ENCODE measurements at regions not wholly inside any gene's neighbourhood (a gene's known extent, or its start where the extent isn't known, plus 50 kb on each side); places are given as distances from the start of the nearest gene placed in this dataset.

GRCh38 chr14:71773898-71774481 is 158.2 kb upstream of the RGS6 start:
- BruUV-seq (replicated peaks): no TSS peak

GRCh38 chr14:71776471-71777360 is 155.5 kb upstream of the RGS6 start:
- Histone ChIP-seq H4K20me1 (replicated peaks; ENCODE audit: control insufficient read depth, extremely low read depth, insufficient read depth, low read length) (no peaks in the 10 kb centered on the region), H3K27ac (ENCODE audit: insufficient read depth, low read depth, low read length) (no peak overlapping the region), H3K36me3 (ENCODE audit: control insufficient read depth in 2 of 2, extremely low read depth in 1 of 2, insufficient read depth in 2 of 2, low read length in 2 of 2) (no peaks in the 10 kb centered on the region), H3K4me1 (ENCODE audit: control insufficient read depth, extremely low read depth, insufficient read depth, low read length) (peaks cover 20% of the 10 kb centered on the region), H3K9me3 (replicated peaks; ENCODE audit: control insufficient read depth, insufficient read depth, low read length) (no peaks in the 10 kb centered on the region), H3K27me3 (ENCODE audit: control insufficient read depth in 2 of 2, insufficient read depth in 2 of 2, low read length in 2 of 2) (peaks cover 0 to 2% of the 10 kb centered on the region in 2 experiments), H3K9ac (replicated peaks; ENCODE audit: extremely low read depth, insufficient read depth, low read length) (no peak overlapping the region), H3K4me2 (ENCODE audit: insufficient read depth, low read length) (no peak overlapping the region), H3K79me2 (ENCODE audit: control insufficient read depth, insufficient read depth, low read length) (no peaks in the 10 kb centered on the region), H3K9me1 (replicated peaks; ENCODE audit: control insufficient read depth, extremely low read depth, insufficient read depth, low read length) (no peaks in the 10 kb centered on the region), H2AFZ (ENCODE audit: low read depth, low read length) (peak overlapping the region; percentile 31), H3K4me3 (replicated peaks in 1 of 3; ENCODE audit: insufficient read depth in 1 of 3, low read depth in 1 of 3, low read length in 3 of 3) (no peak overlapping the region)
- ChIA-PET POLR2A (no interaction called here), CTCF (interaction anchor here (0.8 to 2.3 kb wide), 5 partner anchors 8 to 78 kb away, joined by 3 to 16 read pairs (median 4); no protein-coding TSS in a partner anchor)
- intact Hi-C loops (cut with micrococcal nuclease) (no loop called here), dilution Hi-C loops (cut with MboI; ENCODE audit: extremely low pct_ligation_motif_present, low sequenced_read_pairs) (no loop called here)
- no TSS peak for BruUV-seq (replicated peaks)
- DNase-seq (ENCODE audit: low read depth, low spot score) (peak; percentile 64), FAIRE-seq (peak; percentile 72)
- no peak for TF ChIP-seq MYC (IDR thresholded peaks at IDR 0.05; ENCODE audit: low read depth, low read length)
- no peak for TF ChIP-seq FOS (IDR thresholded peaks at IDR 0.05; ENCODE audit: borderline replicate concordance, insufficient read depth, low read length)
- no peak for TF ChIP-seq EZH2 (IDR thresholded peaks at IDR 0.05; ENCODE audit: borderline replicate concordance, low read depth, low read length, severe bottlenecking)
- TF ChIP-seq, protein P1, sequence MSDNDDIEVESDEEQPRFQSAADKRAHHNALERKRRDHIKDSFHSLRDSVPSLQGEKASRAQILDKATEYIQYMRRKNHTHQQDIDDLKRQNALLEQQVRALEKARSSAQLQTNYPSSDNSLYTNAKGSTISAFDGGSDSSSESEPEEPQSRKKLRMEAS (IDR thresholded peaks at IDR 0.05; ENCODE audit: insufficient read depth, insufficient read length): no peak
- no peak for TF ChIP-seq POLR2A (IDR thresholded peaks at IDR 0.05; ENCODE audit: low read depth, low read length)
- TF ChIP-seq CTCF (IDR thresholded peaks at IDR 0.05; ENCODE audit: extremely low read depth in 1 of 2, insufficient read depth in 1 of 2, low read depth in 1 of 2, low read length in 2 of 2): no peak
- TF ChIP-seq POLR2AphosphoS5 (IDR thresholded peaks at IDR 0.05; ENCODE audit: insufficient read depth, low read depth, low read length): no peak
- no peak for TF ChIP-seq JUN (IDR thresholded peaks at IDR 0.05; ENCODE audit: borderline replicate concordance, insufficient read depth, insufficient read length, low read depth)
- no peak for TF ChIP-seq GATA2 (IDR thresholded peaks at IDR 0.05; ENCODE audit: insufficient read depth, insufficient read length, low read depth, low read length)

More at GRCh38 chr14:71773898-71774481, 158.2 kb upstream of the RGS6 start:
- no peak for DNase-seq (ENCODE audit: low read depth, low spot score)
- peaks cover 7% of the 10 kb centered on the region for H3K4me1 ChIP-seq (ENCODE audit: control insufficient read depth, extremely low read depth, insufficient read depth, low read length)
- FAIRE-seq: no peak
- H4K20me1 ChIP-seq (replicated peaks; ENCODE audit: control insufficient read depth, extremely low read depth, insufficient read depth, low read length): no peaks in the 10 kb centered on the region
- POLR2A ChIA-PET: no interaction called here
- H2AFZ ChIP-seq (ENCODE audit: low read depth, low read length): no peak overlapping the region
- no peak overlapping the region for H3K4me3 ChIP-seq (replicated peaks in 1 of 3; ENCODE audit: insufficient read depth in 1 of 3, low read depth in 1 of 3, low read length in 3 of 3)
- no peak overlapping the region for H3K9ac ChIP-seq (replicated peaks; ENCODE audit: extremely low read depth, insufficient read depth, low read length)
- H3K4me2 ChIP-seq (ENCODE audit: insufficient read depth, low read length): no peak overlapping the region
- CTCF ChIA-PET: no interaction called here
- TF ChIP-seq FOS (IDR thresholded peaks at IDR 0.05; ENCODE audit: borderline replicate concordance, insufficient read depth, low read length): no peak
- TF ChIP-seq JUN (IDR thresholded peaks at IDR 0.05; ENCODE audit: borderline replicate concordance, insufficient read depth, insufficient read length, low read depth): no peak
- no peak for TF ChIP-seq MYC (IDR thresholded peaks at IDR 0.05; ENCODE audit: low read depth, low read length)
- TF ChIP-seq POLR2AphosphoS5 (IDR thresholded peaks at IDR 0.05; ENCODE audit: insufficient read depth, low read depth, low read length): no peak
- no peaks in the 10 kb centered on the region for H3K79me2 ChIP-seq (ENCODE audit: control insufficient read depth, insufficient read depth, low read length)
- intact Hi-C loops (cut with micrococcal nuclease): no loop called here
- no peaks in the 10 kb centered on the region for H3K9me3 ChIP-seq (replicated peaks; ENCODE audit: control insufficient read depth, insufficient read depth, low read length)
- dilution Hi-C loops (cut with MboI; ENCODE audit: extremely low pct_ligation_motif_present, low sequenced_read_pairs): no loop called here
- peaks cover 0 to 2% of the 10 kb centered on the region in 2 experiments for H3K27me3 ChIP-seq (ENCODE audit: control insufficient read depth in 2 of 2, insufficient read depth in 2 of 2, low read length in 2 of 2)
- H3K9me1 ChIP-seq (replicated peaks; ENCODE audit: control insufficient read depth, extremely low read depth, insufficient read depth, low read length): no peaks in the 10 kb centered on the region
- H3K27ac ChIP-seq (ENCODE audit: insufficient read depth, low read depth, low read length): no peak overlapping the region
- no peaks in the 10 kb centered on the region for H3K36me3 ChIP-seq (ENCODE audit: control insufficient read depth in 2 of 2, extremely low read depth in 1 of 2, insufficient read depth in 2 of 2, low read length in 2 of 2)
